NCI-H446 treated with DMSO at 0.1 percent for 48 hours (cell line): ENCODE measurements at regions not wholly inside any gene's neighbourhood (a gene's known extent, or its start where the extent isn't known, plus 50 kb on each side); places are given as distances from the start of the nearest gene placed in this dataset.
"Not testable (repeated sequence)": the region's sequence is repeated elsewhere in the genome, so short reads cannot be mapped to it uniquely, and the experiment has no call there.

ENCODE experiments used
- DNase-seq: peaks from one replicate; lab custom pipeline; 2025; lab: John Stamatoyannopoulos, UW

DNA sequence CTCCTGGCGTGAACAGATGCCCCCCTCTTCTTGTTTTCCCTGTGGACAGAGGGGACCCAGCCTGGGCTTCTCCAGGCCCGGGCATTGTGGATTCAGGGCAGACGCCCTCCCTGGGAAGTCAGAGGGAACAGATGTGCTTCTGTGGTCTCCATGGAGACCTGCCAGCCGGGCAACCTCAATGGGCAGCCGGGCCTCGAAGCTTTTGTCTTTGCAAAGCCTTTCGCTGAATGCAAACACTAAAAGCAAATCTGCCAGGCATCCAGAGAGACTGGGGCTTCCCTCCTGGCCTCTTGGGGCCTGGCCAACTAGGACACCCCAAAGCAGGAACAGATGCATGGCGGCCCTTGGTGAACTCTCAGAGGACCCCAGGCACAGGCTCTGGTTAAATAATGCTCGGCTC lies 370.0 kb upstream of the SULF2 start:
- DNase-seq, result no peak

DNA sequence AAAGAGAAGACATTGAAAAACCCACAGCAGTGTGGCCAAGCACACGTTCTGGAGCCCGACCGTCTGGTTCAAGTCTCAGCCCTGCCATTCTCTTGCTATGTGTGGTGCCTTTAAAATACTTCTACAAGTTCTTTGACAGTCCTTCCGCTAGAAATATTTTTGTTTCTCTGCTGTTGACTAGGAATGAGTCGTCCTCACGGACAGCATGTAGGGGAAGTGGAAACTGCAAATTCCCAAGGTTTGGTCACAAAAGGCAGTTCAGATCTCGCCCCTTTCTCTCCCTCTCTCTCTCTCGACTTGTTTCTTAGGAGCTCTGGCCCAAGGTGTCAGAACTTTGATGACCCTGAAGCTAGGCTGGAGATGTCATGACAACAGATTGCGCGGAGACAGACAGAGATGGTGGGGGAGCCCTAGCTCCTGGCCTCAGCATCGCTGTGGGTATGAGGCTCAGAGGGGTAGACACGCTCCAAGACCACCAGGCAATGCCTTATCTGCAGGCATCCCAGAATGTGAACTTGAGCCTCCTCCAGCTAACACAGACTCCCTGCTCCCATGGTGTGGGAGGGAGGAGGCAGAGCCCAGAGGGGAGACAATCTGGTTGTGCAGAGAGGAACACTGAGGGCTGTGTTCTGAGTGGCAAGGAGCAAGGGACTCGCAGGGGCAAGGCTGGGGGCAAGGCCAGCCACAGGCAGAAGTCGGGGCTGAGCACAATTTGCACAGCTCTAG lies 368.9 kb upstream of the SULF2 start:
- DNase-seq, result no peak

- no peak for DNase-seq
Observed at GRCh38 chr20:48153523-48153922, 368.2 kb upstream of the SULF2 start.

- DNase-seq, result no peak
Observed at GRCh38 chr20:48153103-48153502, 367.8 kb upstream of the SULF2 start.

GRCh38 chr20:48150568-48150967 lies 365.3 kb upstream of the SULF2 start:
- no peak for DNase-seq

DNA sequence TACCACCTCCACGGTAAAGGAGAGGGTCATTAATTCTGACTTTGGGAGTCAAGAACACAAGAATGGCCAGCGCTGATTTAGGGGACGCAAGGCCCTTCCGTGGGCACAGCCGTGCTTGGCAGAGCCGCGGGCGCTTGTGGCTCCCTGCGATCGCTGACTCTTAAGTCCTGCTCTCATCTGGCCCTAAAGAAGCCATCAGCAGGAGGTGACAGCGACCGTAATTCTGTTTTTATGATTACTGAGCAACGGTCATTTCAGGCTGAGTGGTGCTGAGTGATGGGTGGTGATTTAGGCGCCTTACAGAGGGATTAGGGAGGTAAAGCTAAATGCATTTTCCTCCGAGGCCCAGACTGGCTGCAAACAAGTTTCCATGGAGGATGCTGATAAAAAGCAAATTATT lies 364.6 kb upstream of the SULF2 start:
- DNase-seq, result no peak

GRCh38 chr20:48148916-48149672 lies 363.8 kb upstream of the SULF2 start:
- DNase-seq, result no peak

DNA sequence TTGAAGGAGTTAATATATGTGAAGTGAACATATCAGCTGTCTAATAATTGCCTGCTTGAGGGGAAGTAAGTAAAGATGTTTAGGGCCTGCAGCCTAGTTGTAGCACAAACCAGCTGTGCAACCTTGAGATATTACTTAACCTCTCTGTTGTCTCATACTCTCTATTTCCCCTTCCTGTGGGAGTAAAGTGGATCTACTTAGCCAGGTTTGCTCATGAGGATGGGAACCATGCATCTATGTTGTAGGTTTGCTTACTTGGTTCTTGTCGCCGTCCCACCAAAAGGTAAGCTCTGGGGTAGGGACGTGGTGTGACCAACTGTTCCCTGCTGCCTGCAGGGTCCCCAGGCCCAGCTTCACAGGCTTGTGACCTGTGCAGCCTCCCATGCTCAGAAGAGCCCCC lies 362.7 kb upstream of the SULF2 start:
- no peak for DNase-seq

GRCh38 chr20:48147311-48147710 lies 362.0 kb upstream of the SULF2 start:
- no peak for DNase-seq

DNA sequence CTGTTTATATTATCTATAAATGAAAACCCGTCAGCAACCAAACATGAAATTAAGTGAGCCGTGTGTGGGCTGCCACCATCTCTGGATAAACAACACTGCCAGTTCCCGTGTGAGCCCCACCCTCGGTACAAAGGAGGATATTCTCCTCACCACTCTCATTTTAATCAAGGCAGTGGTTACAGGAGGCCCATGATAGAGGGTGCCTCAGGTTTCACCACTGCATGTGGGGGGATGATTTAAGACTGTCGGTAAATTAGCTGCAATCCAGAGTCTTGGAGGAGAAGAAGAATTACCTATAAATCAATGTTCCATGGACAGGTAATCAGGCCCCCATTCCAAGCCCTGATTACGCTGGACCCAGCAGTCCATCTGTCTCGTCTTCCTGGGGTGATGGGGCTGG lies 361.6 kb upstream of the SULF2 start:
- DNase-seq, result no peak

DNA sequence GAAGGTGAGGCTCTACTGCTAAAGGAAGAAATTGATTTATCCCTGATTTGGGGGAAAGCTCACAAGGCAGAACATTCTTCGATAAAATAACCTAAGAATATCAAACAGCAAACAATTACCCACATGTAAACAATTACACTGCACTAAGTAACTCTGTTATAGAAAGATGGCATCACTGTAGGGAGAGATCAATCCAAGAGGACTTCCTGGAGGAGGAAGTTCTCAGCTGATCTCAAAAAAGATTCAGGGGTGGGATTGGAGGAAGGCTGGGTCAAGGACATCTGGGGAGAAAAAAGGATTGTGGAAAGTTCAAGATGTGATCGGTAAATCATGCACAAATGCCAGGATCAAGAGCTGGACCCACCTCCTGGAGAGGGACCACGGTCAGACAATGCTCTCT lies 361.0 kb upstream of the SULF2 start:
- DNase-seq, result no peak

GRCh38 chr20:48143435-48144081 lies 358.3 kb upstream of the SULF2 start:
- DNase-seq, result no peak

DNA sequence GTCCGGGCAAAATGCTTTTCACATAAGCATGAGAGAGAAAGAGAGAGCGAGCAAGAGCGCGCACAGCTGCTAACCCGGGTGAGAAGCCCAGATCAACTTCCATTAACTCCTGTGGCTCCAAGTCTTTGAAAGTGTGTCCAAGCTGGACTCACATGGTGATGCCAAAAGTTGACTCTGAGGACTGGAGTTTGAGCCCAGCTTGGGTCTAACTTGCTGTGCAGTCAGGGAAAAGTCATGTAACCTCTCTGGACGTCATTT lies 357.2 kb upstream of the SULF2 start:
- DNase-seq, result no peak

GRCh38 chr20:48141660-48142515 lies 356.6 kb upstream of the SULF2 start:
- no peak for DNase-seq

GRCh38 chr20:48139262-48140041 lies 354.2 kb upstream of the SULF2 start:
- DNase-seq, result no peak

- no peak for DNase-seq
Observed at GRCh38 chr20:48132834-48133233, 347.6 kb upstream of the SULF2 start.

GRCh38 chr20:48131581-48131980 lies 346.3 kb upstream of the SULF2 start:
- DNase-seq, result no peak

DNA sequence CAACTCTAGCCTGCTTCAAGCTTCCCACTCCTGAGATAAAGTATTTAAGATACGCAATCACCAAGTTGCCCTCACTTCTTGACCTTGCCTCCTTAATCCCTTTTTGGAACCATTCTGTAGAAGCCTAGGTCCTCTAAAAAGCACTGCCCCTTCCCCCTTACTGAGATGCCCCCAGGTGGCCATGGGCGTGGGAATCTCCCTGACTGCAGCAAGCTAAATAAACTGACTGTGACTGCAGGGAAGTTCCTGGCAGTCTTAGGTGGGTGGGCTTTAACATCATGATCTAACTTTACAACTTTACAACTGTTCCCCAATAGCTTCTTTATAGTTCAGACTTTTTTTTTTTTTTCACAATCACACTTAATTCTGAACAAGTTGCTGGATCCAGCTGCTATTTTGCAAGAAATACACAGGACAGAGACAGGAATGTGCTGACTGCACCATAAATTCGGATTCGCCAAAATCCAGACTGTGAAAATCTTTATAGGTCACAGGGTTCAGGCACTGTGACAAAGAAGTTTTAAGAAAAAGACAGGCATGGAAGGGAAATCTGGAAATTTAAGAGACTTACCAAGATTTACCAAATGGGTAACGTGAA lies 344.2 kb upstream of the SULF2 start:
- no peak for DNase-seq

DNA sequence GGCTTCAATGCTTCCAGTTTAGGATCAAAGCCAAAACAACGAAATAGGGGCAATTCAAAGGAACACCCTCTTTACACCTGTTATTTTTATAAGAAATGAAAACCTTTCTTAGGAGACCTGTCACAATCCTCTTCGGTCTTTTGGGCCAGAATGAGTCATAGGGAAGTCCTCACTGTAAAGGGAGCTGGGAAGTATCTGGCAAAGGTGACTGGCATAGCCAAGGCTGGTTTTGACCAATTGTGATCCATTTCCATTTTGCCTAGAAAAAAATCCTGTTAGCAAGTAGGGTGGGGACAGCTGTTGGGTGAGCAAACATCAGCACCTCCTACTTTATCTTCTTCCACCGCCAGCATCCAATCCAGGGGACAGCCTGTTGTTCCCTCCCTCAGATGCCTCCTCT lies 343.2 kb upstream of the SULF2 start:
- DNase-seq, result peak; percentile 33

DNA sequence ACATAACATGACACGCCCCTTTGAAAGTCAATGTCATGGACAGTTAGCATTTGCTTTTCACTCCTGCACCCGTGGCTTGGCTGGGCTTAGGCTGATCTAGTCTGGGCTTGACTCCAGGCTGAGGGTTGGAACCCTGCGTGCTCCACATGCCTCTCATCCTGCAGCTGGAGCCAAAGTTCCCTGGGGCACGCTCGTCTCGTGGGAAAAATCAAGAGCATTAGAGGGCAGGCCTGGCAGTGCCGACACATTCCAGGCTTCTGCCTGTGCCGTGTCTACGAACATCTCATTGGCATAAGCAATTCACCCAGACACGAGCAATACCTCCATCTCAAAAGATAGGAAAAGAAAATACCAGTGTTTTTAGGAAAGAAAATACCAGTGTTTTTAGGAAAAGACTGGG lies 342.7 kb upstream of the SULF2 start:
- peak; percentile 76 for DNase-seq

GRCh38 chr20:48127133-48127532 lies 341.9 kb upstream of the SULF2 start:
- DNase-seq, result not testable (repeated sequence)
